HepG2 (cell line): ENCODE measurements at regions not wholly inside any gene's neighbourhood (a gene's known extent, or its start where the extent isn't known, plus 50 kb on each side); places are given as distances from the start of the nearest gene placed in this dataset.

Source experiments
- ATF1 ChIP-seq: IDR thresholded peaks from 2 replicates; pipeline ENCODE4 v1.6.1; 2016; ENCODE audit warnings: mild to moderate bottlenecking, control low read depth
- ATF2 ChIP-seq: sonication (generic); formaldehyde crosslinking; IDR thresholded peaks from 2 replicates; pipeline ENCODE4 v1.4.0; 2020; ENCODE audit warnings: missing genetic modification reagents
- CCAR2 ChIP-seq: fragments of 200-400 bp; formaldehyde crosslinking; optimal IDR thresholded peaks from 2 replicates; pipeline ENCODE3; 2018; ENCODE audit warnings: low read depth, mild to moderate bottlenecking, low read length, moderate library complexity
- DMAP1 ChIP-seq: IDR thresholded peaks from 2 replicates; pipeline ENCODE4 v1.6.1; 2016
- KDM3A ChIP-seq: IDR thresholded peaks from 2 replicates; pipeline ENCODE4 v1.6.1; 2018; ENCODE audit warnings: low read depth, missing compliant biosample characterization
- KLF15 ChIP-seq: sonication (generic); formaldehyde crosslinking; IDR thresholded peaks from 2 replicates; pipeline ENCODE4 v1.8.1; 2023; ENCODE audit warnings: borderline replicate concordance, mild to moderate bottlenecking, inconsistent platforms, missing genetic modification reagents, mixed read lengths
- MYPOP ChIP-seq: sonication (generic); formaldehyde crosslinking; IDR thresholded peaks from 2 replicates; pipeline ENCODE4 v1.8.1; 2023; ENCODE audit warnings: mild to moderate bottlenecking, moderate library complexity, missing genetic modification reagents
- TAF1 ChIP-seq: sonication (generic); formaldehyde crosslinking; IDR thresholded peaks from 2 replicates; pipeline ENCODE4 v1.4.0; 2020; ENCODE audit warnings: missing genetic modification reagents
- TEF ChIP-seq: sonication (generic); formaldehyde crosslinking; IDR thresholded peaks from 2 replicates; pipeline ENCODE4 v1.5.0; 2020; ENCODE audit warnings: missing genetic modification reagents
- TIGD3 ChIP-seq: sonication (generic); formaldehyde crosslinking; IDR thresholded peaks from 2 replicates; pipeline ENCODE4 v1.5.1; 2020; ENCODE audit warnings: mild to moderate bottlenecking, missing genetic modification reagents, borderline replicate concordance
- ZBTB46 ChIP-seq: sonication (generic); formaldehyde crosslinking; IDR thresholded peaks from 2 replicates; pipeline ENCODE4 v1.4.0; 2020; ENCODE audit warnings: mild to moderate bottlenecking, missing genetic modification reagents, borderline replicate concordance
- ZFP90 ChIP-seq: sonication (generic); formaldehyde crosslinking; IDR thresholded peaks from 2 replicates; pipeline ENCODE4 v1.8.0; 2022; ENCODE audit warnings: missing genetic modification reagents, mild to moderate bottlenecking, inconsistent platforms, borderline replicate concordance
- ZNF101 ChIP-seq: sonication (generic); formaldehyde crosslinking; IDR thresholded peaks from 2 replicates; pipeline ENCODE4 v1.4.0; 2020; ENCODE audit warnings: mild to moderate bottlenecking, low read depth, missing genetic modification reagents, borderline replicate concordance
- ZNF331 ChIP-seq: sonication (generic); formaldehyde crosslinking; IDR thresholded peaks from 2 replicates; pipeline ENCODE4 v1.4.0; 2020; ENCODE audit warnings: missing genetic modification reagents
- ZNF446 ChIP-seq: sonication (generic); formaldehyde crosslinking; IDR thresholded peaks from 2 replicates; pipeline ENCODE4 v1.5.0; 2020; ENCODE audit warnings: mild to moderate bottlenecking, missing genetic modification reagents
- ZNF687 ChIP-seq: sonication (generic); formaldehyde crosslinking; IDR thresholded peaks from 2 replicates; pipeline ENCODE4 v1.5.1; 2020; ENCODE audit warnings: mild to moderate bottlenecking, missing genetic modification reagents, moderate library complexity
- ZNF775 ChIP-seq: sonication (generic); formaldehyde crosslinking; IDR thresholded peaks from 2 replicates; pipeline ENCODE4 v1.4.0; 2020; ENCODE audit warnings: missing genetic modification reagents, mild to moderate bottlenecking, moderate library complexity, borderline replicate concordance
- ZSCAN30 ChIP-seq: sonication (generic); formaldehyde crosslinking; IDR thresholded peaks from 2 replicates; pipeline ENCODE4 v1.5.0; 2020; ENCODE audit warnings: mild to moderate bottlenecking, missing genetic modification reagents

GRCh38 chr17:72566671-72567484 lies 446.1 kb downstream of the SOX9 start (continued):
- TF ChIP-seq ATF2 = no peak; the same call in 1 of the 2 replicates
- no peak for TF ChIP-seq ZNF775 (CRISPR knock-in tag)
- TF ChIP-seq ATF1 = no peak
- TF ChIP-seq ZSCAN30 (CRISPR knock-in tag) = no peak
- TF ChIP-seq TIGD3 (CRISPR knock-in tag) = no peak
- TF ChIP-seq ZBTB46 (CRISPR knock-in tag) = no peak
- no peak for TF ChIP-seq KLF15 (CRISPR knock-in tag)
- peak; percentile 56 for TF ChIP-seq ZNF687 (CRISPR knock-in tag)
- no peak for TF ChIP-seq ZFP90 (CRISPR knock-in tag)
- TF ChIP-seq MYPOP (CRISPR knock-in tag) = 0 out of 2 replicates have a peak, but pooled peaks have one; percentile 30
- no peak for TF ChIP-seq ZNF331 (CRISPR knock-in tag)
- no peak for TF ChIP-seq ZNF446 (CRISPR knock-in tag)
- TF ChIP-seq TEF (CRISPR knock-in tag) = no peak
- no peak for TF ChIP-seq KDM3A
- TF ChIP-seq CCAR2 = no peak
- no peak for TF ChIP-seq DMAP1 (CRISPR knock-in tag)
- TF ChIP-seq ZNF101 (CRISPR knock-in tag) = no peak
- no peak for TF ChIP-seq TAF1 (CRISPR knock-in tag)
